ENCODE measurements at regions not wholly inside any gene's neighbourhood (a gene's known extent, or its start where the extent isn't known, plus 50 kb on each side); places are given as distances from the start of the nearest gene placed in this dataset.

DNA sequence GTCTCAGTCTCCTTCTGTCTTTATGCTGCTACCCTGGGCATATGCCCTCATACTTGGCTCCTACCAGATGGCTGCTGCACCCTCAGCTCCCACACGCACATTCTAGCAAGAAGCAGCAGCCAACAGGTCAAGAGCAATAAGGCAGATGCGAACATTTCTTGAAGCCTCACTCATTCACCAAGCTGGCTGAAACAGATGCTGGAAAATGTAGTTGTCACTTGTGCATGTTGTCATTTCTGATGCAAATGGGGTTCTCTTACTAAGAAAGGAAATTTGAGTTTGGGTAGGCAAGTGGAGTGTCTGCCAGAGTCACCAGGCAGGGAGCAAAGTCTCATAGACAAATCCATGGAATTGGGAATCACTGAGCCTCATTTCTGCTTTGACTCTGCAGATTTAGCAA lies 57.4 kb upstream of the SORBS2 start:
- no peaks in the 10 kb centered on the region for H3K36me3 ChIP-seq (ENCODE audit: insufficient read depth, low read length)
- no peaks in the 10 kb centered on the region for H3K9me2 ChIP-seq (ENCODE audit: insufficient read depth, low read length)
- no peak overlapping the region for H2AFZ ChIP-seq (ENCODE audit: low read depth, low read length)
- no peaks in the 10 kb centered on the region for H3K79me2 ChIP-seq (replicated peaks; ENCODE audit: insufficient read depth, low read length)
- no peaks in the 10 kb centered on the region for H3F3A ChIP-seq (ENCODE audit: insufficient read depth, low read length, poor library complexity, severe bottlenecking)
- H4K20me1 ChIP-seq (ENCODE audit: insufficient read depth): no peaks in the 10 kb centered on the region
- H3K9ac ChIP-seq (ENCODE audit: low read length): no peak overlapping the region
- H3K4me2 ChIP-seq (ENCODE audit: low read length): no peak overlapping the region
- H3K27ac ChIP-seq (ENCODE audit: low read length): no peak overlapping the region
- no peaks in the 10 kb centered on the region for H3K9me3 ChIP-seq (ENCODE audit: low read length)
- no peaks in the 10 kb centered on the region for H3K27me3 ChIP-seq (ENCODE audit: insufficient read depth, low read depth, low read length)
- no peak for TF ChIP-seq MXI1 (conservative IDR thresholded peaks at IDR 0.05; ENCODE audit: poor library complexity, severe bottlenecking)
- no peak overlapping the region for H3K4me3 ChIP-seq (ENCODE audit: low read length)

DNA sequence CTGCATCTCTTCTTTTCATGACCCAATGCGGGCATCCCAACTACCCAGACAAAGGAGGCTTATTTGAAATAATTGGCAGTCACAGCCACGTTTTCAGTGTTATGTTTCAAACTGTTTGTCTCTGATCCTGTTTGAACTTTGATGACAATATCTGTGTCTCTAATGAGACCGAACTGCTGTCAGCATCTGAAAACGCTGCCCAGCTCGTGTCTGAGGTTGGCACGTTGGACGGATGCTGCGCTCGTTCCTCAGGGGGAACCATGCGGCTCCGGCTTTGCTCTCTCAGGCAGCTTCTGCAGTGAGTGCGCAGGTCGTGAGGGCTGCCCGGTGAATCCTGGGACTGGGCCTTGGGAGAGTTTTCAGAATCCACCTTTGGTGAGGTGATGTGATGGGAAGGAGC lies 58.4 kb upstream of the SORBS2 start:
- Histone ChIP-seq H4K20me1 (ENCODE audit: insufficient read depth) (no peaks in the 10 kb centered on the region), H3K36me3 (ENCODE audit: insufficient read depth, low read length) (no peaks in the 10 kb centered on the region), H3K4me2 (ENCODE audit: low read length) (no peak overlapping the region), H3K27me3 (ENCODE audit: insufficient read depth, low read depth, low read length) (no peaks in the 10 kb centered on the region), H3K9me3 (ENCODE audit: low read length) (no peaks in the 10 kb centered on the region), H3K9me2 (ENCODE audit: insufficient read depth, low read length) (no peaks in the 10 kb centered on the region), H3K4me3 (ENCODE audit: low read length) (no peak overlapping the region), H3K79me2 (replicated peaks; ENCODE audit: insufficient read depth, low read length) (no peaks in the 10 kb centered on the region), H2AFZ (ENCODE audit: low read depth, low read length) (no peak overlapping the region), H3K9ac (ENCODE audit: low read length) (no peak overlapping the region), H3K27ac (ENCODE audit: low read length) (no peak overlapping the region), H3F3A (ENCODE audit: insufficient read depth, low read length, poor library complexity, severe bottlenecking) (no peaks in the 10 kb centered on the region)
- TF ChIP-seq TAF1 (IDR thresholded peaks at IDR 0.05; ENCODE audit: low read depth) (no peak), POLR2AphosphoS5 (IDR thresholded peaks at IDR 0.05) (no peak), MXI1 (conservative IDR thresholded peaks at IDR 0.05; ENCODE audit: poor library complexity, severe bottlenecking) (no peak), SMC3 (conservative IDR thresholded peaks at IDR 0.05; ENCODE audit: poor library complexity) (no peak), EZH2 (IDR thresholded peaks at IDR 0.05; ENCODE audit: borderline replicate concordance, insufficient read depth, low read length, poor library complexity, severe bottlenecking) (no peak), EP300 (conservative IDR thresholded peaks at IDR 0.05; ENCODE audit: poor library complexity, severe bottlenecking) (no peak), RAD21 (conservative IDR thresholded peaks at IDR 0.05) (no peak)
- TF ChIP-seq, protein P1, sequence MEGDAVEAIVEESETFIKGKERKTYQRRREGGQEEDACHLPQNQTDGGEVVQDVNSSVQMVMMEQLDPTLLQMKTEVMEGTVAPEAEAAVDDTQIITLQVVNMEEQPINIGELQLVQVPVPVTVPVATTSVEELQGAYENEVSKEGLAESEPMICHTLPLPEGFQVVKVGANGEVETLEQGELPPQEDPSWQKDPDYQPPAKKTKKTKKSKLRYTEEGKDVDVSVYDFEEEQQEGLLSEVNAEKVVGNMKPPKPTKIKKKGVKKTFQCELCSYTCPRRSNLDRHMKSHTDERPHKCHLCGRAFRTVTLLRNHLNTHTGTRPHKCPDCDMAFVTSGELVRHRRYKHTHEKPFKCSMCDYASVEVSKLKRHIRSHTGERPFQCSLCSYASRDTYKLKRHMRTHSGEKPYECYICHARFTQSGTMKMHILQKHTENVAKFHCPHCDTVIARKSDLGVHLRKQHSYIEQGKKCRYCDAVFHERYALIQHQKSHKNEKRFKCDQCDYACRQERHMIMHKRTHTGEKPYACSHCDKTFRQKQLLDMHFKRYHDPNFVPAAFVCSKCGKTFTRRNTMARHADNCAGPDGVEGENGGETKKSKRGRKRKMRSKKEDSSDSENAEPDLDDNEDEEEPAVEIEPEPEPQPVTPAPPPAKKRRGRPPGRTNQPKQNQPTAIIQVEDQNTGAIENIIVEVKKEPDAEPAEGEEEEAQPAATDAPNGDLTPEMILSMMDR (IDR thresholded peaks at IDR 0.05; ENCODE audit: poor library complexity, severe bottlenecking): no peak
- TF ChIP-seq, protein P2, sequence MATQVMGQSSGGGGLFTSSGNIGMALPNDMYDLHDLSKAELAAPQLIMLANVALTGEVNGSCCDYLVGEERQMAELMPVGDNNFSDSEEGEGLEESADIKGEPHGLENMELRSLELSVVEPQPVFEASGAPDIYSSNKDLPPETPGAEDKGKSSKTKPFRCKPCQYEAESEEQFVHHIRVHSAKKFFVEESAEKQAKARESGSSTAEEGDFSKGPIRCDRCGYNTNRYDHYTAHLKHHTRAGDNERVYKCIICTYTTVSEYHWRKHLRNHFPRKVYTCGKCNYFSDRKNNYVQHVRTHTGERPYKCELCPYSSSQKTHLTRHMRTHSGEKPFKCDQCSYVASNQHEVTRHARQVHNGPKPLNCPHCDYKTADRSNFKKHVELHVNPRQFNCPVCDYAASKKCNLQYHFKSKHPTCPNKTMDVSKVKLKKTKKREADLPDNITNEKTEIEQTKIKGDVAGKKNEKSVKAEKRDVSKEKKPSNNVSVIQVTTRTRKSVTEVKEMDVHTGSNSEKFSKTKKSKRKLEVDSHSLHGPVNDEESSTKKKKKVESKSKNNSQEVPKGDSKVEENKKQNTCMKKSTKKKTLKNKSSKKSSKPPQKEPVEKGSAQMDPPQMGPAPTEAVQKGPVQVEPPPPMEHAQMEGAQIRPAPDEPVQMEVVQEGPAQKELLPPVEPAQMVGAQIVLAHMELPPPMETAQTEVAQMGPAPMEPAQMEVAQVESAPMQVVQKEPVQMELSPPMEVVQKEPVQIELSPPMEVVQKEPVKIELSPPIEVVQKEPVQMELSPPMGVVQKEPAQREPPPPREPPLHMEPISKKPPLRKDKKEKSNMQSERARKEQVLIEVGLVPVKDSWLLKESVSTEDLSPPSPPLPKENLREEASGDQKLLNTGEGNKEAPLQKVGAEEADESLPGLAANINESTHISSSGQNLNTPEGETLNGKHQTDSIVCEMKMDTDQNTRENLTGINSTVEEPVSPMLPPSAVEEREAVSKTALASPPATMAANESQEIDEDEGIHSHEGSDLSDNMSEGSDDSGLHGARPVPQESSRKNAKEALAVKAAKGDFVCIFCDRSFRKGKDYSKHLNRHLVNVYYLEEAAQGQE (IDR thresholded peaks at IDR 0.05; ENCODE audit: borderline replicate concordance): no peak
